Breast epithelium (tissue), 4 donors: ENCODE measurements at regions not wholly inside any gene's neighbourhood (a gene's known extent, or its start where the extent isn't known, plus 50 kb on each side); places are given as distances from the start of the nearest gene placed in this dataset.

Experiments used
- DNase-seq, 2 donors: peaks; one replicate each; pipeline ENCODE4 v3.0.0-alpha.2; 2019; ENCODE audit warnings: low spot score in 2 of 2
- H3K27ac ChIP-seq, 2 donors: fragments of 200-600 bp; sonication (generic) in 1 of 2; one replicate each; pipeline ENCODE4 v1.5.1; 2016 to 2019; ENCODE audit warnings: mild to moderate bottlenecking in 1 of 2
- H3K27me3 ChIP-seq, 2 donors: fragments of 200-600 bp; sonication (generic) in 1 of 2; one replicate each; pipeline versions ENCODE4 v1.5.1 to v1.6.0; 2017 to 2019; ENCODE audit warnings: control low read depth in 1 of 2, mild to moderate bottlenecking in 1 of 2
- H3K36me3 ChIP-seq: fragments of 200-600 bp; one replicate; pipeline ENCODE4 v1.5.1; 2019
- H3K4me1 ChIP-seq, 2 donors: fragments of 200-600 bp; sonication (generic); one replicate each; pipeline ENCODE4 v1.5.1; 2016 to 2019; ENCODE audit warnings: control low read depth in 1 of 2
- H3K4me3 ChIP-seq, 3 donors: fragments of 200-600 bp; sonication (generic); 1 replicate in 2 of 3; 2 replicates in 1 of 3; pipeline ENCODE4 v1.5.1; 2016 to 2019; ENCODE audit warnings: mild to moderate bottlenecking in 3 of 3, moderate library complexity in 2 of 3
- H3K9me3 ChIP-seq, 2 donors: fragments of 200-600 bp; sonication (generic) in 1 of 2; one replicate each; pipeline ENCODE4 v1.5.1; 2016 to 2019; ENCODE audit warnings: control low read depth in 1 of 2
- POLR2A ChIP-seq: fragments of 450-650 bp; IDR thresholded peaks from one replicate; pipeline ENCODE4 v1.6.1; 2016; ENCODE audit warnings: antibody characterized with exemption, mild to moderate bottlenecking, moderate library complexity
- POLR2AphosphoS5 ChIP-seq, 3 donors: sonication (generic); formaldehyde crosslinking; IDR thresholded peaks; one replicate each; pipeline ENCODE4 v1.6.1; 2017; ENCODE audit warnings: antibody characterized with exemption in 3 of 3
- intact Hi-C: fragments of 100-400 bp; cut with DNase I; formaldehyde crosslinking; loops from one replicate; pipeline ENCODE4 v1.15.1; 2023; ENCODE audit warnings: low total_unique reads
- TF ChIP-seq, protein P1 (sequence below), 3 donors: fragments of 450-650 bp; IDR thresholded peaks; one replicate each; pipeline ENCODE4 v1.5.1; 2016 to 2017; ENCODE audit warnings: antibody characterized with exemption in 3 of 3, mild to moderate bottlenecking in 3 of 3, moderate library complexity in 3 of 3

GRCh38 chr2:121906170-121906569 is 150.7 kb downstream of the TSN start:
- Histone ChIP-seq H3K27me3 (peaks cover 0 to 5% of the 10 kb centered on the region in 2 donors), H3K4me1 (no peaks in the 10 kb centered on the region), H3K9me3 (peaks cover 0 to 4% of the 10 kb centered on the region in 2 donors), H3K36me3 (no peaks in the 10 kb centered on the region), H3K27ac (no peak overlapping the region), H3K4me3 (no peak overlapping the region)
- intact Hi-C loops: no loop called here
- no peak for DNase-seq
- TF ChIP-seq POLR2A (no peak), POLR2AphosphoS5 (IDR thresholded peaks at IDR 0.05) (no peak)
- TF ChIP-seq, protein P1, sequence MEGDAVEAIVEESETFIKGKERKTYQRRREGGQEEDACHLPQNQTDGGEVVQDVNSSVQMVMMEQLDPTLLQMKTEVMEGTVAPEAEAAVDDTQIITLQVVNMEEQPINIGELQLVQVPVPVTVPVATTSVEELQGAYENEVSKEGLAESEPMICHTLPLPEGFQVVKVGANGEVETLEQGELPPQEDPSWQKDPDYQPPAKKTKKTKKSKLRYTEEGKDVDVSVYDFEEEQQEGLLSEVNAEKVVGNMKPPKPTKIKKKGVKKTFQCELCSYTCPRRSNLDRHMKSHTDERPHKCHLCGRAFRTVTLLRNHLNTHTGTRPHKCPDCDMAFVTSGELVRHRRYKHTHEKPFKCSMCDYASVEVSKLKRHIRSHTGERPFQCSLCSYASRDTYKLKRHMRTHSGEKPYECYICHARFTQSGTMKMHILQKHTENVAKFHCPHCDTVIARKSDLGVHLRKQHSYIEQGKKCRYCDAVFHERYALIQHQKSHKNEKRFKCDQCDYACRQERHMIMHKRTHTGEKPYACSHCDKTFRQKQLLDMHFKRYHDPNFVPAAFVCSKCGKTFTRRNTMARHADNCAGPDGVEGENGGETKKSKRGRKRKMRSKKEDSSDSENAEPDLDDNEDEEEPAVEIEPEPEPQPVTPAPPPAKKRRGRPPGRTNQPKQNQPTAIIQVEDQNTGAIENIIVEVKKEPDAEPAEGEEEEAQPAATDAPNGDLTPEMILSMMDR (IDR thresholded peaks at IDR 0.05): no peak

DNA sequence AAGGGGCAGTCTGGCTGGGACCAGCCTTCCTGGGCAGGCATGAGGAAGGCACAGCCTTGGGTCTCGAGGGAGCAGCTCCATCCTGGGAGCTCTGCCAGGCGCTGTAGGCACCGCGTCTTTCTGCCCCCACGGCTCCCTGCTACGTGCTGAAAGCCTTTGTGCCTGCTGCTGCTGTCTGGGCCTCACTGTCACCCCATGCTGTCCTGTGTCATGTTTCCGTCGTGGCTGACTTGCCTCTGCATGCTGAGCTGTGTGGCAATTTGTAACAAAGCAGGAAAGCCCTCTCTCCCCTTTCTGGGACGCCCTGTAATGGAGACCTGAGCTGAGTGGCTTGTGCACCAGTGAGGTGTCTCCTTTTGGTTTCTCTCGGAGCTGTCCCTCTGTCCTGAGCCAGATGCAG is 152.5 kb downstream of the TSN start:
- TF ChIP-seq, protein P1 (IDR thresholded peaks at IDR 0.05): no peak
- TF ChIP-seq POLR2AphosphoS5 (IDR thresholded peaks at IDR 0.05): no peak
- TF ChIP-seq POLR2A: no peak
- Histone ChIP-seq H3K4me1 (no peaks in the 10 kb centered on the region), H3K36me3 (no peaks in the 10 kb centered on the region), H3K27ac (no peak overlapping the region), H3K27me3 (peaks cover 0 to 3% of the 10 kb centered on the region in 2 donors), H3K4me3 (no peak overlapping the region), H3K9me3 (peaks cover 0 to 4% of the 10 kb centered on the region in 2 donors)
- intact Hi-C loops: no loop called here
- DNase-seq: no peak

DNA sequence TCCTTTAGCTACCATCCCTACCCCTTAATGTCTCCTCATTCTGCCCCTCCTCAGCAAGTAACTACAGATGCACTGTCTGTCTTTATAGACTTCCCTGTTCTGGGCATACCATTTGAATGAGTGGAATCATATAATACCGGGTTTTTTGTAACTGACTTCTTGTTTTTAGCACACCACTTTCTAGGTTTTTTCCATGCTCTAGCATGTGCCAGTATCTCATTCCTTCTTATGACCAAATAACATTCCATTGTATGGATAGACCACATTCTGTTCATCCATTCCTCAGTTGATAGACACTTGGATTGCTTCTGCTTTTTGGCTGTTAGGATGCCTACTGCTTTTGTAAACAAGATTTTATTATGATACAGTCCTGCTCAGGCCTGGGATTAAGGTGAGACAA is 154.7 kb downstream of the TSN start:
- Histone ChIP-seq H3K27ac (no peak overlapping the region), H3K4me1 (no peaks in the 10 kb centered on the region), H3K9me3 (peaks cover 0 to 4% of the 10 kb centered on the region in 2 donors), H3K27me3 (no peaks in the 10 kb centered on the region), H3K4me3 (no peak overlapping the region), H3K36me3 (no peaks in the 10 kb centered on the region)
- TF ChIP-seq POLR2A: no peak
- TF ChIP-seq POLR2AphosphoS5 (IDR thresholded peaks at IDR 0.05): no peak
- TF ChIP-seq, protein P1 (IDR thresholded peaks at IDR 0.05): no peak
- DNase-seq: no peak
- intact Hi-C loops: no loop called here

- no peaks in the 10 kb centered on the region for H3K27me3 ChIP-seq
- no peaks in the 10 kb centered on the region for H3K36me3 ChIP-seq
- no peak overlapping the region for H3K27ac ChIP-seq
- intact Hi-C loops: no loop called here
- TF ChIP-seq POLR2A (no peak), POLR2AphosphoS5 (IDR thresholded peaks at IDR 0.05) (no peak)
- TF ChIP-seq, protein P1 (IDR thresholded peaks at IDR 0.05): no peak
- DNase-seq: no peak
- H3K4me3 ChIP-seq: no peak overlapping the region
- H3K9me3 ChIP-seq: peaks cover 0 to 4% of the 10 kb centered on the region in 2 donors
- no peaks in the 10 kb centered on the region for H3K4me1 ChIP-seq
Observed at GRCh38 chr2:121911036-121911435, 155.6 kb downstream of the TSN start.

- H3K4me1 ChIP-seq: no peaks in the 10 kb centered on the region
- no peak overlapping the region for H3K4me3 ChIP-seq
- no peaks in the 10 kb centered on the region for H3K27me3 ChIP-seq
- H3K27ac ChIP-seq: no peak overlapping the region
- intact Hi-C loops: no loop called here
- TF ChIP-seq POLR2A (no peak), POLR2AphosphoS5 (IDR thresholded peaks at IDR 0.05) (no peak)
- TF ChIP-seq, protein P1 (IDR thresholded peaks at IDR 0.05): no peak
- H3K36me3 ChIP-seq: no peaks in the 10 kb centered on the region
- no peaks in the 10 kb centered on the region for H3K9me3 ChIP-seq
- no peak for DNase-seq
Observed at GRCh38 chr2:121917143-121917542, 161.7 kb downstream of the TSN start.
